ENCODE measurements at regions not wholly inside any gene's neighbourhood (a gene's known extent, or its start where the extent isn't known, plus 50 kb on each side); places are given as distances from the start of the nearest gene placed in this dataset.

DNA sequence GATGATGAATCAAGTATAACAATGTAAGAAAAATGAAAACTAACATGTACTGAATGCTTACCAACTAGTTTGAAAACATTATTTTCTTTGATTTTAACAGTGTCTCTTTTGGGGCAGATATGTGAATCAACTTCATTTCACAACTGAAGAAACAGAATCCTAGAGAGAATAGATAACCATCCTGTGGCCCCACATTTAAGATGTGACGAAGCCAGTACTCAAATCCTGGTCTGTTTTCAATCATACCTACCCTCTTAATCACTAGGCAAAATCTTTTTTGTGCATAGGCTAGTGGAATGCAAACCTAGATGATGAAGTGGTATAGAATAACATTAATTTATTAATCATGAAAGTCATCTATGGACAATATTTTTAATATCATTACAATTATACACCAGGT lies 371.6 kb upstream of the EPHA7 start:
- H3K27ac Mint-ChIP-seq, result no peak overlapping the region
- no peaks in the 10 kb centered on the region for H3K4me1 Mint-ChIP-seq (ENCODE audit: low read depth)
- no peak for DNase-seq (ENCODE audit: low spot score, unreplicated experiment)
- no peak overlapping the region for H3K4me3 Mint-ChIP-seq (ENCODE audit: low read depth)
- no peaks in the 10 kb centered on the region for H3K36me3 Mint-ChIP-seq (ENCODE audit: insufficient read depth)
- H3K9me3 Mint-ChIP-seq (ENCODE audit: low read depth), result no peaks in the 10 kb centered on the region
- H3K27me3 Mint-ChIP-seq, result peaks cover 4% of the 10 kb centered on the region
- TF ChIP-seq, protein P1, sequence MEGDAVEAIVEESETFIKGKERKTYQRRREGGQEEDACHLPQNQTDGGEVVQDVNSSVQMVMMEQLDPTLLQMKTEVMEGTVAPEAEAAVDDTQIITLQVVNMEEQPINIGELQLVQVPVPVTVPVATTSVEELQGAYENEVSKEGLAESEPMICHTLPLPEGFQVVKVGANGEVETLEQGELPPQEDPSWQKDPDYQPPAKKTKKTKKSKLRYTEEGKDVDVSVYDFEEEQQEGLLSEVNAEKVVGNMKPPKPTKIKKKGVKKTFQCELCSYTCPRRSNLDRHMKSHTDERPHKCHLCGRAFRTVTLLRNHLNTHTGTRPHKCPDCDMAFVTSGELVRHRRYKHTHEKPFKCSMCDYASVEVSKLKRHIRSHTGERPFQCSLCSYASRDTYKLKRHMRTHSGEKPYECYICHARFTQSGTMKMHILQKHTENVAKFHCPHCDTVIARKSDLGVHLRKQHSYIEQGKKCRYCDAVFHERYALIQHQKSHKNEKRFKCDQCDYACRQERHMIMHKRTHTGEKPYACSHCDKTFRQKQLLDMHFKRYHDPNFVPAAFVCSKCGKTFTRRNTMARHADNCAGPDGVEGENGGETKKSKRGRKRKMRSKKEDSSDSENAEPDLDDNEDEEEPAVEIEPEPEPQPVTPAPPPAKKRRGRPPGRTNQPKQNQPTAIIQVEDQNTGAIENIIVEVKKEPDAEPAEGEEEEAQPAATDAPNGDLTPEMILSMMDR (IDR thresholded peaks at IDR 0.05; ENCODE audit: unreplicated experiment), result no peak

DNA sequence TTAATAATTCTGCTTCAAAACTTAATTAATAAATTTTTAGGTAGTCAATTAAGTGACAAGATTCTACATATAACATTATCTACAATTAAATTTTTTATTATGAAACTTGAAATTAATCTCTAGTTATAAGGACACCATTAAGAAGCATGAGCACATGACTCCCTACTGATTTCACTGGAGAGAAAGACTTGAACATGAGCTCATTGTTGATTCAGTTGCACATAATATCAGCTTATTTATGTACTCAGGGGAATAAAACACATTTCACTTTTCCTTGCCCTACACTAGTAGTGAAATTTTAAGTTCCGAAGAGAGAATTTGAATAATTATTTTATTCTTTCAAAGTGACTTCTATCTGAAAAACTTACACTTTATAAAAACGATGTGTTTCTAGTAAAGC lies 370.2 kb upstream of the EPHA7 start:
- DNase-seq (ENCODE audit: low spot score, unreplicated experiment), result no peak
- H3K27me3 Mint-ChIP-seq, result peaks cover 4% of the 10 kb centered on the region
- H3K9me3 Mint-ChIP-seq (ENCODE audit: low read depth), result no peaks in the 10 kb centered on the region
- no peak overlapping the region for H3K4me3 Mint-ChIP-seq (ENCODE audit: low read depth)
- TF ChIP-seq, protein P1 (IDR thresholded peaks at IDR 0.05; ENCODE audit: unreplicated experiment), result no peak
- H3K4me1 Mint-ChIP-seq (ENCODE audit: low read depth), result no peaks in the 10 kb centered on the region
- H3K36me3 Mint-ChIP-seq (ENCODE audit: insufficient read depth), result no peaks in the 10 kb centered on the region
- no peak overlapping the region for H3K27ac Mint-ChIP-seq

DNA sequence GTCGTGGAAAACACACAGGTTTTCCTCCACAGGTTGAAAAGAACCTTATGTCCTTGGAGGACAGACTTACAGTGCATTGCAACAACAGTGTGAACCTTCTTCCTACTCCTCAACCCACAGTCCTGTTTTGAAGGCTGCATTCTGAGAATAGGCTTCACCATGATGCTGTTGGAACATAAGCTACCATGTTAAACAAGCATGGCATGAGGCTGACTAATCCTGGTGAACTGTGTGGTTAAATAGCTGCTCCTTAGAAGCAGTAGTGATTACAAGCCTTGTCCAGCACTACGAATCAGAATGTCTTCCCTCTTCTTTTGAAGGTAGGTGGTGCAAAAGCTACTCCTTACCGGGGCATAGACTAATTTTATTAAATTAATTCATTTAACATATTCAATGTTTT lies 368.5 kb upstream of the EPHA7 start:
- Mint-ChIP-seq H3K9me3 (ENCODE audit: low read depth) (no peaks in the 10 kb centered on the region), H3K36me3 (ENCODE audit: insufficient read depth) (no peaks in the 10 kb centered on the region), H3K27me3 (peaks cover 4% of the 10 kb centered on the region), H3K4me1 (ENCODE audit: low read depth) (no peaks in the 10 kb centered on the region), H3K27ac (no peak overlapping the region), H3K4me3 (ENCODE audit: low read depth) (no peak overlapping the region)
- TF ChIP-seq, protein P1 (IDR thresholded peaks at IDR 0.05; ENCODE audit: unreplicated experiment), result no peak
- DNase-seq (ENCODE audit: low spot score, unreplicated experiment), result no peak

DNA sequence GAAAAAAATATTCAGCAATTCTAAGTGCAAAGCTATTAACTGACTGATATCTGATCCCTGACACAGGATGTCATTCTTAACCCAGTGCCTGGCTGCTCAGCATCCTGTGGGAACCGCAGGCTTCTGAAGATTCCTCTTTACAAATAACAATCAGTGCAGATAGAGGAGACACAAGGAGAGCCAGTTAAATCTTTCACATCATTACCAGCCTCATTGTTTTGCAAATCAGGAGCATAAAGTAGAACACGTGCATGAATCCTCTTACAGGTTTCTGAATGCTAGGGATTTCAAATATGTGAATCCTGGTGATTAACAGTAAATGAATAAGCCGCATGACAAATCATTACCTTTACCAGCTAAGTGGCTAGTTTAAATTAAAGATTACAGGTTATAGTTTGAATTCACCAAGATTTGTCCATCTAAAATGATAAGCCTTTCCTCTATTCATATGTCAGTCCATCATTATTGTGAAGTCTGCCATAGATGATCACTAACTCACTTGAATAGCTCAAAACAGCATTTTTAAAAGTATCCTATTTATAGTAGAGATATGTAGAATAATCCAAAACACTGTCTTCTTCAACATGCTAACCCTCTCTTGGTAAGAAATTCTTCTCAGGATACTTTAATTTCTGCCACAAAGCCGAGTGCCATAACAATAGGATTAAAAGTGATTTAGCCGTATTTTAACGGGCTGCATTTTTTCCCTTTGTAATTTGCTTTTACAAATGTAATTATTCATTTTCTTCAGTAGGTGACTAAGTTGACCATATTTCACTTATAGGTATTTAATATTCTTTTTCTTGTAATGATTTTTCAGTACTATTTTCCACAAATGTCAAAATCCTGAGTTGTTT lies 367.3 kb upstream of the EPHA7 start:
- H3K9me3 Mint-ChIP-seq (ENCODE audit: low read depth), result no peaks in the 10 kb centered on the region
- H3K4me1 Mint-ChIP-seq (ENCODE audit: low read depth), result no peaks in the 10 kb centered on the region
- DNase-seq (ENCODE audit: low spot score, unreplicated experiment), result no peak
- H3K4me3 Mint-ChIP-seq (ENCODE audit: low read depth), result no peak overlapping the region
- TF ChIP-seq, protein P1 (IDR thresholded peaks at IDR 0.05; ENCODE audit: unreplicated experiment), result no peak
- H3K27me3 Mint-ChIP-seq, result peaks cover 4% of the 10 kb centered on the region
- no peaks in the 10 kb centered on the region for H3K36me3 Mint-ChIP-seq (ENCODE audit: insufficient read depth)
- no peak overlapping the region for H3K27ac Mint-ChIP-seq

DNA sequence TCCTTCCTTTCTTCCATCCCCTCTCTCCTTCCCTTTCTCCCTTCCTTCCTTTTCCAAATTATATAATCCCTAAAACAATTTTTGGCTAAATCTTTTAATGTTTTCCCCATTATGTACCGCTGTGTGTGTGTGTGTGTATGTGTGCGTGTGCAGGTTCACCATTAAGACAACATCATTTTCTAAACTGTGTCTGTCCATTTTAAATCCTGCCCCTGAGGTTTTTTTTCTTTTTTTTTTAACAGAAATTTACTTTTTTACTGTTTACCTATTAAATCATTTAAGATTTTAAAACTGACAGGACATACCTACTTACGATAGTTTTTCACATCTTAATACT lies 366.3 kb upstream of the EPHA7 start:
- H3K4me3 Mint-ChIP-seq (ENCODE audit: low read depth), result no peak overlapping the region
- H3K27ac Mint-ChIP-seq, result no peak overlapping the region
- DNase-seq (ENCODE audit: low spot score, unreplicated experiment), result no peak
- peaks cover 4% of the 10 kb centered on the region for H3K27me3 Mint-ChIP-seq
- TF ChIP-seq, protein P1 (IDR thresholded peaks at IDR 0.05; ENCODE audit: unreplicated experiment), result no peak
- H3K9me3 Mint-ChIP-seq (ENCODE audit: low read depth), result no peaks in the 10 kb centered on the region
- H3K4me1 Mint-ChIP-seq (ENCODE audit: low read depth), result no peaks in the 10 kb centered on the region
- H3K36me3 Mint-ChIP-seq (ENCODE audit: insufficient read depth), result no peaks in the 10 kb centered on the region

Data from progenitor cell of endocrine pancreas (in vitro differentiated cells).